Keratinocyte (primary cell): ENCODE measurements at regions not wholly inside any gene's neighbourhood (a gene's known extent, or its start where the extent isn't known, plus 50 kb on each side); places are given as distances from the start of the nearest gene placed in this dataset.
"Not testable (repeated sequence)": the region's sequence is repeated elsewhere in the genome, so short reads cannot be mapped to it uniquely, and the experiment has no call there.

ENCODE experiments used
- DNase-seq: peaks from one replicate; pipeline ENCODE4 v3.0.0-alpha.2; 2011; ENCODE audit warnings: low read depth, missing footprints, low spot score
- FAIRE-seq: peaks from 2 replicates; lab custom pipeline; 2011; peaks lifted over from hg19 to GRCh38; lab: Jason Lieb, UNC
- H2AFZ ChIP-seq: 2 replicates; pipeline ENCODE4 v1.6.0; 2012; ENCODE audit warnings: low read length, control low read depth, inconsistent platforms; ENCODE audit not compliant: control insufficient read depth
- H3K27ac ChIP-seq: 2 replicates; pipeline ENCODE4 v1.5.1; 2011; ENCODE audit warnings: low read length; ENCODE audit not compliant: control insufficient read depth, insufficient read depth
- H3K27me3 ChIP-seq: 3 replicates; pipeline ENCODE4 v1.6.0; 2011; ENCODE audit warnings: low read length; ENCODE audit not compliant: control insufficient read depth, insufficient read depth; ENCODE audit errors: extremely low read depth
- H3K36me3 ChIP-seq, 2 experiments: 2 replicates in 1 of 2; 3 replicates in 1 of 2; pipeline ENCODE4 v1.5.1; 2011; ENCODE audit warnings: low read length in 2 of 2, mild to moderate bottlenecking in 1 of 2; ENCODE audit not compliant: control insufficient read depth in 2 of 2, insufficient read depth in 2 of 2; ENCODE audit errors: extremely low read depth in 1 of 2
- H3K4me1 ChIP-seq: 3 replicates; pipeline ENCODE4 v1.5.1; 2011; ENCODE audit warnings: low read length; ENCODE audit not compliant: control insufficient read depth, insufficient read depth; ENCODE audit errors: extremely low read depth
- H3K4me2 ChIP-seq: 3 replicates; pipeline ENCODE4 v1.6.0; 2011; ENCODE audit warnings: low read depth, low read length; ENCODE audit not compliant: control insufficient read depth, insufficient read depth; ENCODE audit errors: extremely low read depth
- H3K4me3 ChIP-seq, 3 experiments: fragments of 200-600 bp in 1 of 3; sonication (generic) in 1 of 3; 2 replicates in 2 of 3; 3 replicates in 1 of 3; pipeline ENCODE4 v1.5.1; 2011 to 2016; ENCODE audit warnings: low read length in 3 of 3, mild to moderate bottlenecking in 3 of 3, control low read depth in 2 of 3, inconsistent platforms in 1 of 3, low read depth in 1 of 3, mixed read lengths in 1 of 3, mixed run types in 1 of 3, moderate library complexity in 1 of 3; ENCODE audit not compliant: control insufficient read depth in 2 of 3, insufficient read depth in 2 of 3; ENCODE audit errors: extremely low read depth in 1 of 3
- H3K79me2 ChIP-seq: 2 replicates; pipeline ENCODE4 v1.6.0; 2012; ENCODE audit warnings: low read length; ENCODE audit not compliant: control insufficient read depth, insufficient read depth
- H3K9ac ChIP-seq: 3 replicates; pipeline ENCODE4 v1.6.0; 2011; ENCODE audit warnings: low read length; ENCODE audit not compliant: control insufficient read depth, insufficient read depth; ENCODE audit errors: extremely low read depth
- H3K9me1 ChIP-seq: 3 replicates; pipeline ENCODE4 v1.6.0; 2011; ENCODE audit warnings: low read length; ENCODE audit not compliant: control insufficient read depth, insufficient read depth; ENCODE audit errors: extremely low read depth
- H3K9me3 ChIP-seq: 2 replicates; pipeline ENCODE4 v1.5.1; 2012; ENCODE audit warnings: low read depth, low read length; ENCODE audit not compliant: control insufficient read depth
- H4K20me1 ChIP-seq: 3 replicates; pipeline ENCODE4 v1.6.0; 2011; ENCODE audit warnings: low read length; ENCODE audit not compliant: control insufficient read depth, insufficient read depth; ENCODE audit errors: extremely low read depth
- EZH2 ChIP-seq: IDR thresholded peaks from one replicate; pipeline ENCODE4 v1.6.1; 2012; ENCODE audit warnings: inconsistent platforms, mild to moderate bottlenecking, low read length, moderate library complexity
- dilution Hi-C: fragments of 300-500 bp; cut with MboI; formaldehyde crosslinking; loops from one replicate; pipeline ENCODE4 v1.7.0; 2020; ENCODE audit warnings: low sequenced_read_pairs; ENCODE audit not compliant: extremely low pct_ligation_motif_present
- TF ChIP-seq, protein P1 (sequence below), 3 experiments: IDR thresholded peaks in 1 of 3; conservative IDR thresholded peaks in 1 of 3; optimal IDR thresholded peaks in 1 of 3; 2 replicates in 2 of 3; 3 replicates in 1 of 3; pipeline versions ENCODE3 to v1.5.1; 2011; ENCODE audit warnings: low read length in 3 of 3, mild to moderate bottlenecking in 3 of 3, moderate library complexity in 2 of 3, control low read depth in 1 of 3, inconsistent platforms in 1 of 3; ENCODE audit not compliant: insufficient read depth in 2 of 3; ENCODE audit errors: extremely low read depth in 1 of 3

DNA sequence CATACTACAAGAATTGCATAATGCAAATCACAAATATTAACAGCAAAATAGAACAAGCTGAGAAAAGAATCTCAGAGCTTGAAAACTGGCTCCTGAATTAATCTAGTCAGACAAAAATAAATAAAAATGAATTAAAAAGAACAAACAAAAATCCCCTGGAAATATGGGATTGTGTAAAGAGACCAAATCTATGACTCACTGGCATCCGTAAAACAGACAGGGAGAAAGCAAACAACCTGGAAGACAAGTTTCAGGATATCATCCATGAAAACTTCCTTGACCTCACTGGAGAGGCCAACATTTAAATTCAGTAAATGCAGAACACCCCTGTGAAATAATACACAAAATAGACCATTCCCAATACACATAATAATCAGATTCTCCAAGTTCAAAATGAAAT, 229.3 kb upstream of the CTNND2 start:
- TF ChIP-seq, protein P1, sequence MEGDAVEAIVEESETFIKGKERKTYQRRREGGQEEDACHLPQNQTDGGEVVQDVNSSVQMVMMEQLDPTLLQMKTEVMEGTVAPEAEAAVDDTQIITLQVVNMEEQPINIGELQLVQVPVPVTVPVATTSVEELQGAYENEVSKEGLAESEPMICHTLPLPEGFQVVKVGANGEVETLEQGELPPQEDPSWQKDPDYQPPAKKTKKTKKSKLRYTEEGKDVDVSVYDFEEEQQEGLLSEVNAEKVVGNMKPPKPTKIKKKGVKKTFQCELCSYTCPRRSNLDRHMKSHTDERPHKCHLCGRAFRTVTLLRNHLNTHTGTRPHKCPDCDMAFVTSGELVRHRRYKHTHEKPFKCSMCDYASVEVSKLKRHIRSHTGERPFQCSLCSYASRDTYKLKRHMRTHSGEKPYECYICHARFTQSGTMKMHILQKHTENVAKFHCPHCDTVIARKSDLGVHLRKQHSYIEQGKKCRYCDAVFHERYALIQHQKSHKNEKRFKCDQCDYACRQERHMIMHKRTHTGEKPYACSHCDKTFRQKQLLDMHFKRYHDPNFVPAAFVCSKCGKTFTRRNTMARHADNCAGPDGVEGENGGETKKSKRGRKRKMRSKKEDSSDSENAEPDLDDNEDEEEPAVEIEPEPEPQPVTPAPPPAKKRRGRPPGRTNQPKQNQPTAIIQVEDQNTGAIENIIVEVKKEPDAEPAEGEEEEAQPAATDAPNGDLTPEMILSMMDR (optimal IDR thresholded peaks at IDR 0.05 in 1 of 3, IDR thresholded peaks at IDR 0.05 in 1 of 3, conservative IDR thresholded peaks at IDR 0.05 in 1 of 3; ENCODE audit: extremely low read depth in 1 of 3, insufficient read depth in 2 of 3, low read length in 3 of 3) = no peak
- no peak for TF ChIP-seq EZH2
- dilution Hi-C loops = no loop called here

DNA sequence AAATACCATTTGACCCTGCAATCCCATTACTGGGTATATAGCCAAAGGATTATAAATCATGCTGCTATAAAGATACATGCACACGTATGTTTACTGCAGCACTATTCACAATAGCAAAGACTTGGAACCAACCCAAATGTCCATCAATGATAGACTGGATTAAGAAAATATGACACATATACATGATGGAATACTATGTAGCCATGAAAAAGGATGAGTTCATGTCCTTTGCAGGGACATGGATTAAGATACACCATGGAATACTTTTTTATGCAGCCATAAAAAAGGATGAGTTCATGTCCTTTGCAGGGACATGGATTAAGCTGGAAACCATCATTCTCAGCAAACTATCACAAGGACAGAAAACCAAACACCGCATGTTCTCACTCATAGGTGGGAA, 226.8 kb upstream of the CTNND2 start:
- FAIRE-seq, H3K79me2 ChIP-seq, dilution Hi-C loops, H3K4me3 ChIP-seq, H3K9me1 ChIP-seq, H4K20me1 ChIP-seq, H3K36me3 ChIP-seq, H3K27me3 ChIP-seq, H3K4me2 ChIP-seq, H3K9ac ChIP-seq, H3K9me3 ChIP-seq, H2AFZ ChIP-seq, H3K4me1 ChIP-seq, H3K27ac ChIP-seq, DNase-seq: not testable (repeated sequence)

More for the DNA sequence above, 229.3 kb upstream of the CTNND2 start:
- Histone ChIP-seq H3K27me3 (no peaks in the 10 kb centered on the region), H3K9me3 (no peaks in the 10 kb centered on the region), H3K36me3 (no peaks in the 10 kb centered on the region), H2AFZ (no peak overlapping the region), H3K4me2 (no peak overlapping the region), H3K27ac (no peak overlapping the region), H3K4me3 (no peak overlapping the region), H3K9ac (no peak overlapping the region), H3K79me2 (no peaks in the 10 kb centered on the region), H3K9me1 (no peaks in the 10 kb centered on the region), H3K4me1 (no peaks in the 10 kb centered on the region), H4K20me1 (no peaks in the 10 kb centered on the region)
- DNase-seq = no peak
- no peak for FAIRE-seq

- H3K9me1 ChIP-seq = no peaks in the 10 kb centered on the region
- no peak for FAIRE-seq
- no peak overlapping the region for H3K27ac ChIP-seq
- H4K20me1 ChIP-seq = no peaks in the 10 kb centered on the region
- H3K36me3 ChIP-seq = no peaks in the 10 kb centered on the region
- no peaks in the 10 kb centered on the region for H3K4me1 ChIP-seq
- no peaks in the 10 kb centered on the region for H3K27me3 ChIP-seq
- dilution Hi-C loops = no loop called here
- H3K9me3 ChIP-seq = peaks cover 3% of the 10 kb centered on the region
- no peak overlapping the region for H2AFZ ChIP-seq
- no peak overlapping the region for H3K4me3 ChIP-seq
- no peak overlapping the region for H3K9ac ChIP-seq
- no peak for DNase-seq
- no peak overlapping the region for H3K4me2 ChIP-seq
- TF ChIP-seq, protein P1 (optimal IDR thresholded peaks at IDR 0.05 in 1 of 3, IDR thresholded peaks at IDR 0.05 in 1 of 3, conservative IDR thresholded peaks at IDR 0.05 in 1 of 3; ENCODE audit: extremely low read depth in 1 of 3, insufficient read depth in 2 of 3, low read length in 3 of 3) = no peak
- TF ChIP-seq EZH2 = no peak
- no peaks in the 10 kb centered on the region for H3K79me2 ChIP-seq
These were observed 221.6 kb upstream of the CTNND2 start for GRCh38 chr5:12125895-12126294.
